ENCODE measurements at regions not wholly inside any gene's neighbourhood (a gene's known extent, or its start where the extent isn't known, plus 50 kb on each side); places are given as distances from the start of the nearest gene placed in this dataset.

GRCh38 chr4:153068751-153069150, 132.6 kb downstream of the FHDC1 start:
- H3K27me3 ChIP-seq = no peaks in the 10 kb centered on the region
- no peaks in the 10 kb centered on the region for H3K36me3 ChIP-seq
- no peak overlapping the region for H3K4me3 ChIP-seq
- H3K4me1 ChIP-seq = peaks cover 8% of the 10 kb centered on the region
- DNase-seq (ENCODE audit: low spot score in 2 of 2) = no peak
- no peak for TF ChIP-seq CTCF (IDR thresholded peaks at IDR 0.05)
- no peak for TF ChIP-seq POLR2A (IDR thresholded peaks at IDR 0.05)
- TF ChIP-seq EP300 (IDR thresholded peaks at IDR 0.05) = no peak
- no peak for TF ChIP-seq POLR2AphosphoS5 (IDR thresholded peaks at IDR 0.05)
- 92% methylated on average over 7 of the region's 7 CpGs for WGBS
- H3K27ac ChIP-seq = no peak overlapping the region
- H3K9me3 ChIP-seq = no peaks in the 10 kb centered on the region

- DNase-seq (ENCODE audit: low spot score in 2 of 2) = no peak
- Histone ChIP-seq H3K4me3 (no peak overlapping the region), H3K4me1 (no peaks in the 10 kb centered on the region), H3K27ac (no peak overlapping the region), H3K36me3 (no peaks in the 10 kb centered on the region), H3K27me3 (no peaks in the 10 kb centered on the region), H3K9me3 (no peaks in the 10 kb centered on the region)
- no peak for TF ChIP-seq CTCF (IDR thresholded peaks at IDR 0.05)
- no peak for TF ChIP-seq EP300 (IDR thresholded peaks at IDR 0.05)
- TF ChIP-seq POLR2A (IDR thresholded peaks at IDR 0.05) = no peak
- no peak for TF ChIP-seq POLR2AphosphoS5 (IDR thresholded peaks at IDR 0.05)
Observed at GRCh38 chr4:153071958-153072598, 132.2 kb upstream of the TRIM2 start.

GRCh38 chr4:153072661-153073060, 131.6 kb upstream of the TRIM2 start:
- H3K27me3 ChIP-seq = no peaks in the 10 kb centered on the region
- no peak for DNase-seq (ENCODE audit: low spot score in 2 of 2)
- no peaks in the 10 kb centered on the region for H3K36me3 ChIP-seq
- H3K4me1 ChIP-seq = no peaks in the 10 kb centered on the region
- TF ChIP-seq POLR2AphosphoS5 (IDR thresholded peaks at IDR 0.05) (no peak), EP300 (IDR thresholded peaks at IDR 0.05) (no peak), POLR2A (IDR thresholded peaks at IDR 0.05) (no peak), CTCF (IDR thresholded peaks at IDR 0.05) (no peak)
- no peaks in the 10 kb centered on the region for H3K9me3 ChIP-seq
- H3K27ac ChIP-seq = no peak overlapping the region
- H3K4me3 ChIP-seq = no peak overlapping the region

- no peak for TF ChIP-seq POLR2A (IDR thresholded peaks at IDR 0.05)
- no peak for TF ChIP-seq POLR2AphosphoS5 (IDR thresholded peaks at IDR 0.05)
- no peak for TF ChIP-seq EP300 (IDR thresholded peaks at IDR 0.05)
- H3K36me3 ChIP-seq = no peaks in the 10 kb centered on the region
- no peaks in the 10 kb centered on the region for H3K9me3 ChIP-seq
- DNase-seq (ENCODE audit: low spot score in 2 of 2) = no peak
- H3K4me1 ChIP-seq = no peaks in the 10 kb centered on the region
- no peaks in the 10 kb centered on the region for H3K27me3 ChIP-seq
- no peak overlapping the region for H3K4me3 ChIP-seq
- H3K27ac ChIP-seq = no peak overlapping the region
- 57% methylated on average over 1 of the region's 1 CpG for WGBS
Observed at GRCh38 chr4:153074486-153074885, 129.8 kb upstream of the TRIM2 start.

GRCh38 chr4:153074936-153075630, 129.2 kb upstream of the TRIM2 start:
- TF ChIP-seq POLR2A (IDR thresholded peaks at IDR 0.05) = no peak
- TF ChIP-seq POLR2AphosphoS5 (IDR thresholded peaks at IDR 0.05) = no peak
- no peak for TF ChIP-seq EP300 (IDR thresholded peaks at IDR 0.05)
- TF ChIP-seq CTCF (IDR thresholded peaks at IDR 0.05) = no peak
- no peaks in the 10 kb centered on the region for H3K4me1 ChIP-seq
- H3K27ac ChIP-seq = no peak overlapping the region
- H3K27me3 ChIP-seq = no peaks in the 10 kb centered on the region
- H3K36me3 ChIP-seq = no peaks in the 10 kb centered on the region
- no peaks in the 10 kb centered on the region for H3K9me3 ChIP-seq
- 82% methylated on average over 2 of the region's 2 CpGs for whole genome bisulfite sequencing
- no peak overlapping the region for H3K4me3 ChIP-seq
- DNase-seq (ENCODE audit: low spot score in 2 of 2) = no peak

All from suprapubic skin (tissue), 4 donors.